ENCODE measurements at regions not wholly inside any gene's neighbourhood (a gene's known extent, or its start where the extent isn't known, plus 50 kb on each side); places are given as distances from the start of the nearest gene placed in this dataset.

- DNase-seq (ENCODE audit: low read depth) (no peak), FAIRE-seq (peak; percentile 18)
- H3K27me3 ChIP-seq (ENCODE audit: control insufficient read depth, insufficient read depth, low read length), result no peaks in the 10 kb centered on the region
- H3K4me3 ChIP-seq (ENCODE audit: low read depth, low read length), result no peak overlapping the region
- TF ChIP-seq CTCF (IDR thresholded peaks at IDR 0.05; ENCODE audit: insufficient read depth, low read length, severe bottlenecking), result no peak
- no peaks in the 10 kb centered on the region for H3K36me3 ChIP-seq (ENCODE audit: control insufficient read depth, insufficient read depth, low read length)
Observed at GRCh38 chr10:4352414-4352961, 473.5 kb upstream of the AKR1E2 start.

DNA sequence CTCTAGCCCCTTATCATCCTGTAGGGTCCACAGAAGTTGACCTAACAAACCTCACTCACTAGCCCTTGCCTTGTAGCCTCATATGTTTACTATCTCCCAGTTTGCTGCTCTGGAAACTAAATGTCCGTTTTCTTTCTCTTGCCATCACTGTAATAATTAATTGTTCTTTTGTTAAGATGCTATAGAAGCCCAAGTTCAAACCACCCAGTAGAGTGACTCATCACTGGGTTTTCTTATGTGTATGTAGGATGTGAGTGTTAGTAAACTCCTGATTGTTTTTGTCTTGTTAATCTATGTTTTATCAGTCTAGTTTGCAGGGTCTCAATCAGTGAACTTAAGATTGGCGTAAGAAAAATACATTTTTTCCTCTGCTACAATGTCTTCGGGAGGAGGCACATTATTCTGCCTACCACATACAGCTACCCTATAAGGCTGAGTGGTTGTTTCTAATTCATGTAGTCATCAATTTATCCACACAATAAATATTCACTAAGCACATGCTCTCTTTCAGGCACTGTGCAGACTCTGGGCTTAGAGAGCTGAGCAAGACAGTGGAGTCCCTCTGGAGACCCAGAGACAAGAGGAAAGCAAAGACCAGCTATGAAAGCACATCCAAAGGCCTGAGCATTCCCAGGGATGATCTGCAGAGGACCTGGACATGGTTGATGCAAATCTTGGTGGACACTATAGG lies 474.1 kb upstream of the AKR1E2 start:
- DNase-seq (ENCODE audit: low read depth), result peak; percentile 50

DNA sequence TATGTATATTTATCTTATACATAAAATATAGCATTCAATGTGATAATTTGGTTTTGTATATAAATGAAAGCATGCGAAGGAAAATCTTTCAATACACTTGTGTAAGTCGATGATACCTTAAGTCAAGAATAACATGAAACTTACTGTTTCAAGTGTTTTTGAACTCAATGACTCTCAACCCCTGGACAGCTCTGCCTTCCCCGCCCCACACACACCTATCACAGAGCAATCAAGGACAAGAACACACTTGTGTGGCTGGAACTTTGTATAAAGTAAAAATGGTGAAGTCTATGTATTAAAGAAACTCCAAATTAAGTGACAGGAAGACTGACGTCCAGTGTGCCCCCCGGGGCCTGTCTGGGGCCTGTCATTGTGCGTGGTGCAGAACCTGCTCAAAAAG lies 478.6 kb upstream of the AKR1E2 start:
- H3K27me3 ChIP-seq (ENCODE audit: control insufficient read depth, insufficient read depth, low read length), result no peaks in the 10 kb centered on the region
- no peak overlapping the region for H3K4me3 ChIP-seq (ENCODE audit: low read depth, low read length)
- no peaks in the 10 kb centered on the region for H3K36me3 ChIP-seq (ENCODE audit: control insufficient read depth, insufficient read depth, low read length)
- TF ChIP-seq CTCF (IDR thresholded peaks at IDR 0.05; ENCODE audit: insufficient read depth, low read length, severe bottlenecking), result no peak
- no peak for FAIRE-seq
- DNase-seq (ENCODE audit: low read depth), result no peak

More for the DNA sequence above, 474.1 kb upstream of the AKR1E2 start:
- no peaks in the 10 kb centered on the region for H3K27me3 ChIP-seq (ENCODE audit: control insufficient read depth, insufficient read depth, low read length)
- no peak overlapping the region for H3K4me3 ChIP-seq (ENCODE audit: low read depth, low read length)
- no peak for TF ChIP-seq CTCF (IDR thresholded peaks at IDR 0.05; ENCODE audit: insufficient read depth, low read length, severe bottlenecking)
- FAIRE-seq, result peak; percentile 62
- H3K36me3 ChIP-seq (ENCODE audit: control insufficient read depth, insufficient read depth, low read length), result no peaks in the 10 kb centered on the region

DNA sequence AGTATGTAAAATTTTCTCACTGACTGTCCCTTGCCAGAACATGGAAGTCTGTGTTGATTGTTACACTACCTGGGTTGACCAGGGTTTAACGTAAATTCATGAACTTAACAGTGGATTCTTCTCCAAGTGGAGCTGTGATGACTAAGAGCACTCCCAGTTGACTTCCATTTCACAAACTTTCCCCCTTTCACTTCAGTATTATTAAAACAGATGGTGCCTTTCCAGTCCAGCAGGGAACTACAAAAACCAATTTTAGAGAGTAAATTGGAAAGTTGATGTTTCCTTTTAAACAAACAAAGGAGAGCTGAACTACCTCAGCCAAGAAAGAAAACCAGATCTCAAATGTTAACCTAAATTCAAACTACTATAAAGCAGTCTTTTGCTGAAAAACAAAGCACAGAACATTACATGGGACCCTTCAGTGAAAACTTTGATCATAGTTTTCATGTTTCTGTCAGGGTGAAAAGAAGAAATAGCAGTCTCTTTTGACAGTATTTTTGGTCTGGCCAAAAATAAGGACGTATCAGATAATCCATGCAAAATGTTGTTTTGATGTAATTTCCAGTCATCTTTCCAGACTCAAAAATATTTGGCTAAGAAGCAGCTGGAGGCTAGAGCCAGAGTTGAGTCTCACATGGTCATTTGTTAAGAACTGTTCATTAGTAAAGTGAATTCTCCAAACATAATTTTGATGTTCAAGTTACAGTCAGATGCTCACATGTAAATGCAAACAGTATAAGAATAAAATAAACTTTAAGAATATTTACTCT lies 479.9 kb upstream of the AKR1E2 start:
- no peak overlapping the region for H3K4me3 ChIP-seq (ENCODE audit: low read depth, low read length)
- no peaks in the 10 kb centered on the region for H3K36me3 ChIP-seq (ENCODE audit: control insufficient read depth, insufficient read depth, low read length)
- no peak for TF ChIP-seq CTCF (IDR thresholded peaks at IDR 0.05; ENCODE audit: insufficient read depth, low read length, severe bottlenecking)
- no peaks in the 10 kb centered on the region for H3K27me3 ChIP-seq (ENCODE audit: control insufficient read depth, insufficient read depth, low read length)
- FAIRE-seq (no peak), DNase-seq (ENCODE audit: low read depth) (no peak)

GRCh38 chr10:4344492-4344994 lies 481.5 kb upstream of the AKR1E2 start:
- H3K36me3 ChIP-seq (ENCODE audit: control insufficient read depth, insufficient read depth, low read length), result no peaks in the 10 kb centered on the region
- H3K27me3 ChIP-seq (ENCODE audit: control insufficient read depth, insufficient read depth, low read length), result no peaks in the 10 kb centered on the region
- TF ChIP-seq CTCF (IDR thresholded peaks at IDR 0.05; ENCODE audit: insufficient read depth, low read length, severe bottlenecking), result no peak
- FAIRE-seq, result peak; percentile 86
- peak; percentile 99 for DNase-seq (ENCODE audit: low read depth)
- no peak overlapping the region for H3K4me3 ChIP-seq (ENCODE audit: low read depth, low read length)

All from bronchial epithelial cell (primary cell).